Endodermal cell (in vitro differentiated cells): ENCODE measurements at regions not wholly inside any gene's neighbourhood (a gene's known extent, or its start where the extent isn't known, plus 50 kb on each side); places are given as distances from the start of the nearest gene placed in this dataset.

Source experiments
- DNase-seq: peaks from one replicate; pipeline ENCODE4 v3.0.0-alpha.2; 2017
- H3K27ac ChIP-seq: 2 replicates; pipeline ENCODE4 v1.5.1; 2013; ENCODE audit warnings: mild to moderate bottlenecking, low read depth, low read length, moderate library complexity
- H3K27me3 ChIP-seq: 2 replicates; pipeline ENCODE4 v1.6.1; 2013; ENCODE audit warnings: mild to moderate bottlenecking, low read length, moderate library complexity; ENCODE audit not compliant: insufficient read depth, control insufficient read depth, poor library complexity, severe bottlenecking
- H3K36me3 ChIP-seq: 2 replicates; pipeline ENCODE4 v1.7.0; 2013; ENCODE audit warnings: mild to moderate bottlenecking, low read length, moderate library complexity; ENCODE audit not compliant: control insufficient read depth, insufficient read depth
- H3K4me1 ChIP-seq: one replicate; pipeline ENCODE4 v1.7.0; 2013; ENCODE audit warnings: low read length; ENCODE audit not compliant: control insufficient read depth, insufficient read depth
- H3K4me3 ChIP-seq: 2 replicates; pipeline ENCODE4 v1.5.1; 2013; ENCODE audit warnings: mild to moderate bottlenecking, low read length, moderate library complexity
- H3K9ac ChIP-seq: 2 replicates; pipeline ENCODE4 v1.6.1; 2013; ENCODE audit warnings: mild to moderate bottlenecking, low read length, moderate library complexity; ENCODE audit not compliant: poor library complexity, severe bottlenecking; ENCODE audit errors: extremely low read depth
- H3K9me3 ChIP-seq: 2 replicates; pipeline ENCODE4 v1.6.1; 2013; ENCODE audit warnings: mild to moderate bottlenecking, low read length, moderate library complexity; ENCODE audit not compliant: control insufficient read depth
- H3K27ac Mint-ChIP-seq: 2 replicates; pipeline ENCODE4 v1.8.0; 2020; ENCODE audit warnings: mixed read lengths
- H3K27me3 Mint-ChIP-seq: 2 replicates; pipeline ENCODE4 v1.8.0; 2021; ENCODE audit warnings: mild to moderate bottlenecking, mixed read lengths; ENCODE audit not compliant: insufficient read depth
- H3K36me3 Mint-ChIP-seq: 2 replicates; pipeline ENCODE4 v1.8.0; 2020; ENCODE audit warnings: low read depth, mixed read lengths
- H3K4me1 Mint-ChIP-seq: 2 replicates; pipeline ENCODE4 v1.8.0; 2020; ENCODE audit warnings: mixed read lengths
- H3K4me3 Mint-ChIP-seq: 2 replicates; pipeline ENCODE4 v1.8.0; 2020; ENCODE audit warnings: mild to moderate bottlenecking, moderate library complexity, mixed read lengths
- H3K9me3 Mint-ChIP-seq: 2 replicates; pipeline ENCODE4 v1.8.0; 2020; ENCODE audit warnings: mild to moderate bottlenecking, mixed read lengths
- WGBS, 2 experiments: methylation state at CpG; one replicate each; pipeline versions ENCODE4 v1.1.5 to v1.1.7; 2013; ENCODE audit warnings: missing lambda C conversion rate in 2 of 2, mixed read lengths in 1 of 2; ENCODE audit not compliant: insufficient coverage in 1 of 2, insufficient read length in 1 of 2; 5-methylcytosine and 5-hydroxymethylcytosine counted together
- TF ChIP-seq, protein P1 (sequence below): fragments of 200-600 bp; sonication (generic); conservative IDR thresholded peaks from 2 replicates; pipeline ENCODE4 v1.5.0; 2021; ENCODE audit warnings: antibody characterized with exemption, mild to moderate bottlenecking

DNA sequence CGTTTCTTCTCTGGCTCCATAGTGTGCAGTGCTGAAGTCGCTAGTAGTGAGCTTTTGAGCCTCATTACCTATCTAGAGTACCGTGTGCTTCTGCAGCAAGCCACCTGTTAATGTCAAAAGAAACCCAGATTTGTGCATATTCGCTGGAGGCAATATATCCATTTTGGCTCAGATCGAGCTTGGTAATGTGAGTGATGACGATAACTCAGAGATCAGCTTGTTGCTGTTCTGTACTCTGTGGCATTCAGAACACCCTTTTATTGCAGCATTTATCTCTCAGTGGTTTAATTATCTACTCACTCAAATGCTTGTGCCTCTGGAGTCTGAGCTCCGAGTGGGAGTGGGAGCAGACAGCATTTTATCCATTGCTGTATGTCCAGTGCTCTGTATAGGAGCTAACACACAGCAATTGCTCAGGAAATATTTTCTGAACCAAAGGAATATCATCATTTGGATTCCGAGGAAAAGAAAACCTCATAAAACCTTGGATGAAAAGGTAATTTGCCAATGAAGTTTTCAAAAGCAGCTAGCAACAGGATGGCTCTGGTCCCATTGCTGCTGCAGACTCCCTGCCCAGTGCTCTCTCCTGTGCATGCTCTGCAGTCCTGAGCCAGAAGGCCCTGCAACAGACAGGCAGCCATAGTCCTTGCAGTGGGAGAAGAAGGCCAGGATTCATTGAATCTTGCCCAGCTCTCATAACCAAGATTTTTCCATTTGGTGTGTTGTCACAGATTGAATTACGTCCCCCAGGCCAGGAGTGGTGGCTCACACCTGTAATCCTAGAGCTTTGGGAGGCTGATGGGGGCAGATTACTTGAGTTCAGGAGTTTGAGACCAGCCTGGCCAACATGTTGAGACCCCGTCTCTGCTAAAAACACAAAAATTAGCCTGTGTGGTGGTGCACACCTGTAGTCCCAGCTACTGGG, 183.8 kb downstream of the MYCN start:
- H3K27me3 ChIP-seq: no peaks in the 10 kb centered on the region
- DNase-seq: peak; percentile 24
- H3K4me1 ChIP-seq: no peaks in the 10 kb centered on the region
- Mint-ChIP-seq H3K27me3 (no peaks in the 10 kb centered on the region), H3K4me1 (peaks cover 11% of the 10 kb centered on the region), H3K4me3 (no peak overlapping the region), H3K36me3 (peaks cover 2% of the 10 kb centered on the region), H3K27ac (no peak overlapping the region), H3K9me3 (peaks cover 11% of the 10 kb centered on the region)
- no peak overlapping the region for H3K9ac ChIP-seq
- H3K4me3 ChIP-seq: no peak overlapping the region
- 92% methylated on average over 10 of the region's 10 CpGs for WGBS, 2 experiments
- H3K27ac ChIP-seq: no peak overlapping the region
- no peaks in the 10 kb centered on the region for H3K36me3 ChIP-seq
- peaks cover 6% of the 10 kb centered on the region for H3K9me3 ChIP-seq
- TF ChIP-seq, protein P1, sequence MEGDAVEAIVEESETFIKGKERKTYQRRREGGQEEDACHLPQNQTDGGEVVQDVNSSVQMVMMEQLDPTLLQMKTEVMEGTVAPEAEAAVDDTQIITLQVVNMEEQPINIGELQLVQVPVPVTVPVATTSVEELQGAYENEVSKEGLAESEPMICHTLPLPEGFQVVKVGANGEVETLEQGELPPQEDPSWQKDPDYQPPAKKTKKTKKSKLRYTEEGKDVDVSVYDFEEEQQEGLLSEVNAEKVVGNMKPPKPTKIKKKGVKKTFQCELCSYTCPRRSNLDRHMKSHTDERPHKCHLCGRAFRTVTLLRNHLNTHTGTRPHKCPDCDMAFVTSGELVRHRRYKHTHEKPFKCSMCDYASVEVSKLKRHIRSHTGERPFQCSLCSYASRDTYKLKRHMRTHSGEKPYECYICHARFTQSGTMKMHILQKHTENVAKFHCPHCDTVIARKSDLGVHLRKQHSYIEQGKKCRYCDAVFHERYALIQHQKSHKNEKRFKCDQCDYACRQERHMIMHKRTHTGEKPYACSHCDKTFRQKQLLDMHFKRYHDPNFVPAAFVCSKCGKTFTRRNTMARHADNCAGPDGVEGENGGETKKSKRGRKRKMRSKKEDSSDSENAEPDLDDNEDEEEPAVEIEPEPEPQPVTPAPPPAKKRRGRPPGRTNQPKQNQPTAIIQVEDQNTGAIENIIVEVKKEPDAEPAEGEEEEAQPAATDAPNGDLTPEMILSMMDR: no peak

- peaks cover 6% of the 10 kb centered on the region for H3K9me3 ChIP-seq
- H3K27me3 ChIP-seq: no peaks in the 10 kb centered on the region
- H3K36me3 Mint-ChIP-seq: peaks cover 2% of the 10 kb centered on the region
- no peak overlapping the region for H3K4me3 ChIP-seq
- no peak overlapping the region for H3K27ac Mint-ChIP-seq
- no peak overlapping the region for H3K4me3 Mint-ChIP-seq
- H3K27ac ChIP-seq: no peak overlapping the region
- H3K36me3 ChIP-seq: no peaks in the 10 kb centered on the region
- H3K27me3 Mint-ChIP-seq: no peaks in the 10 kb centered on the region
- WGBS, 2 experiments: 67 to 71% methylated on average over 3 to 8 of the region's 8 CpGs
- DNase-seq: peak; percentile 22
- TF ChIP-seq, protein P1: no peak
- H3K4me1 ChIP-seq: no peaks in the 10 kb centered on the region
- peaks cover 11% of the 10 kb centered on the region for H3K9me3 Mint-ChIP-seq
- H3K9ac ChIP-seq: no peak overlapping the region
- H3K4me1 Mint-ChIP-seq: peaks cover 15% of the 10 kb centered on the region
Observed at GRCh38 chr2:16123421-16123820, 183.1 kb downstream of the MYCN start.

DNA sequence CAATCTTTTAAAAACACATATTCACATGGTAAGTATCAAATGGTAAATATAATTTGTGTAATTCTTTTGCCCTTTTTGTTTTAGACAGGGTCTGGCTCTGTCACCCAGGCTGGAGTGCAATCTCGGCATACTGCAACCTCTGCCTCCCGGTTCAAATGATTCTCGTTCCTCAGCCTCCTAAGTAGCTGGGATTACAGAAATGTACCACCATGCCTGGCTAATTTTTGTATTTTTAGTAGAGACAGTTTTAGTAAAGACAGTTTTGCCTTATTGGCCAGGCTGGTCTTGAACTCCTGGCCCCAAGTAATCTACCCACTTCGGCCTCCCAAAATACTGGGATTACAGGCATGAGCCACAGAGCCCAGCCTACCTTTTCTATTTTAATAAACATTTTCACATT, 182.2 kb downstream of the MYCN start:
- Histone ChIP-seq H3K27me3 (no peaks in the 10 kb centered on the region), H3K27ac (no peak overlapping the region), H3K4me1 (no peaks in the 10 kb centered on the region), H3K9ac (no peak overlapping the region), H3K36me3 (no peaks in the 10 kb centered on the region), H3K9me3 (peaks cover 6% of the 10 kb centered on the region), H3K4me3 (no peak overlapping the region)
- peaks cover 2% of the 10 kb centered on the region for H3K36me3 Mint-ChIP-seq
- H3K4me1 Mint-ChIP-seq: peaks cover 15% of the 10 kb centered on the region
- H3K27me3 Mint-ChIP-seq: no peaks in the 10 kb centered on the region
- 95 to 96% methylated on average over 3 to 4 of the region's 4 CpGs for WGBS, 2 experiments
- H3K27ac Mint-ChIP-seq: no peak overlapping the region
- DNase-seq: no peak
- H3K9me3 Mint-ChIP-seq: peaks cover 11% of the 10 kb centered on the region
- TF ChIP-seq, protein P1: no peak
- H3K4me3 Mint-ChIP-seq: no peak overlapping the region
